H1 (cell line): ENCODE measurements at regions not wholly inside any gene's neighbourhood (a gene's known extent, or its start where the extent isn't known, plus 50 kb on each side); places are given as distances from the start of the nearest gene placed in this dataset.

Experiments
- SIRT6 ChIP-seq: IDR thresholded peaks from one replicate; pipeline ENCODE4 v1.7.1; 2012; ENCODE audit warnings: low read length, inconsistent platforms
- TEAD4 ChIP-seq: IDR thresholded peaks from 2 replicates; pipeline ENCODE4 v1.6.1; 2012; ENCODE audit warnings: low read depth, low read length, inconsistent platforms, mixed read lengths

DNA sequence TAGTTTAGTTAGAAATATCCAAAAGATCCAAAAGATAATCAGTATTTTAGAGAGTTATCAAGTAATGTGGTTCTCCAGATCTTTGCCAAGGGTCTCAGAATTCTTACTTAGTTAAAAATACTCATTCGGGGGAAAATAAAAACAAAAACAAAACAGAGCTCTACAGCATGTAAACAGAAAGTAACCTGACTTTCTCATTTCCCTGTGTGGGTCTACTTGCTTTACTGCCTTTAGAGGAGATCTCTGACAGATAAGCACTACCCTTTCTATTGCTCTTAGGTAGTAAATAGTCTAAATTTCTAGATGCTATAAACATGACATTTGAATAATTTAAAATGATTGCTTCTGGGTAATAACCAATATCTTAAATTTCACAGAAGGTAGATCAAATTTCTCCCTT is 371.8 kb downstream of the RPL10L start (continued):
- no peak for TF ChIP-seq SIRT6
- TF ChIP-seq TEAD4 = no peak
